ENCODE measurements at regions not wholly inside any gene's neighbourhood (a gene's known extent, or its start where the extent isn't known, plus 50 kb on each side); places are given as distances from the start of the nearest gene placed in this dataset.

GRCh38 chr20:11229772-11230171 is 556.0 kb upstream of the JAG1 start (continued):
- TF ChIP-seq CEBPZ (IDR thresholded peaks at IDR 0.05; ENCODE audit: low read depth, low read length) (no peak), MEF2A (IDR thresholded peaks at IDR 0.05; ENCODE audit: insufficient read depth, low read depth, low read length) (no peak), SPI1 (IDR thresholded peaks at IDR 0.05; ENCODE audit: borderline replicate concordance, insufficient read depth, low read depth, low read length) (peak; percentile 66; the same call in 1 of the 2 replicates), CREM (IDR thresholded peaks at IDR 0.05; ENCODE audit: low read depth) (peak; percentile 48; the same call in 1 of the 2 replicates), REST (IDR thresholded peaks at IDR 0.05; ENCODE audit: low read depth, low read length) (no peak), MTA3 (IDR thresholded peaks at IDR 0.05; ENCODE audit: borderline replicate concordance, low read length) (no peak), GATAD2B (conservative IDR thresholded peaks at IDR 0.05; ENCODE audit: low read depth) (0 out of 2 replicates have a peak, but pooled peaks have one; percentile 30), DPF2 (IDR thresholded peaks at IDR 0.05) (peak; percentile 23; the same call in 1 of the 2 replicates)

Measured in GM12878 (cell line).